NCI-H146 (cell line): ENCODE measurements at regions not wholly inside any gene's neighbourhood (a gene's known extent, or its start where the extent isn't known, plus 50 kb on each side); places are given as distances from the start of the nearest gene placed in this dataset.
"Not testable (repeated sequence)": the region's sequence is repeated elsewhere in the genome, so short reads cannot be mapped to it uniquely, and the experiment has no call there.

Experiments used
- DNase-seq: peaks from one replicate; lab custom pipeline; 2025; lab: John Stamatoyannopoulos, UW

DNA sequence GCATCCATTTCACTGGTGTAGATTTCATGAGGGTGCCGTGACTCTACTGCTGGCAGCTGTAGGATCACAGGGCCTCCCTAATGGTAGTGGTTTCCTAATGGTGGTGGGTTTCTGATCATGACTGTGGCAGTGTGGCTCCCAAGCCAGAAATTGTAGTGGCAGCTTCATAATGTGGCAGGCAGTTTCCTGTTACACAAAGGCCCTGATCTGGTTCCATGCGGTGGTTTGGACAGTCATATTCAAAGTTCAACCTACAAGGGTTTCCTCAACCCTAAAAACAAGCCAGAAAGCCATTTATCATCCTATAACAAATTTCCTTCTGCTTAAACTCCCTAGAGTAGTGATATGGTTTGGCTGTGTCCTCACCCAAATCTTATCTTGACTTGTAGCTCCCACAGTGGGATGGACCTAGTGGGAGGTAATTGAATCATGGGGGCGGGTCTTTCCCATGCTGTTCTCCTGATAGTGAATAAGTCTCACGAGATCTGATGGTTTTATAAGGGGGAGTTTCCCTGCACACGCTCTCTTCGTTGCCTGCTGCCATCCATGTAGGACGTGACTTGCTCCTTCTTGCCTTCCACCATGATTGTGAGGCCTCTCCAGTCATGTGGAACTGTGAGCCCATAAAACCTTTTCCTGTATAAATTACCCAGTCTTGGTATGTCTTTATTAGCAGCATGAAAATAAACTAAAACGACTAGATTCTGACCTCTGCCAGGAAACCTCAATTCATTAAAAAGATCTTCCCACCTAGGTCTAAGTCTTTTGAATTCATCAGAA lies 257.1 kb downstream of the EFCAB11 start:
- DNase-seq = no peak

DNA sequence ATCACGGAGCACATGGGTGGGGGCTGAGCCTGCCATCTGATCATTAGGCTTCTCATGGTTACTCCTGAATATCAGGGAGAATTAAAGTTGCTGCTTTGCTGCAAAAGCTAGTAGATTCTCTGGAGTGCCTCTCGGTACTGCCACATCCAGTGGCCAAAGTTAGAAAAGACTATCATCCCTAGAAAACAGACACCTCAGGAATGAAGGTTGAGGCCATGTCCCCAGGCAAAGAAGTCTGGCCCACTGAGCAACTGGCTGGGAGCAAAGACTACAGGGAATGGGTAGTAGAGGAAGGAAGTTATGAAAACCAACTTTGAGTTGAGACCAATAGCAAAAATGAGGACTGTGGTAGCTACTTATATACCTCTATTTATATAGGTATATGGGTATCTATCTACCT lies 258.7 kb downstream of the EFCAB11 start:
- no peak for DNase-seq

DNA sequence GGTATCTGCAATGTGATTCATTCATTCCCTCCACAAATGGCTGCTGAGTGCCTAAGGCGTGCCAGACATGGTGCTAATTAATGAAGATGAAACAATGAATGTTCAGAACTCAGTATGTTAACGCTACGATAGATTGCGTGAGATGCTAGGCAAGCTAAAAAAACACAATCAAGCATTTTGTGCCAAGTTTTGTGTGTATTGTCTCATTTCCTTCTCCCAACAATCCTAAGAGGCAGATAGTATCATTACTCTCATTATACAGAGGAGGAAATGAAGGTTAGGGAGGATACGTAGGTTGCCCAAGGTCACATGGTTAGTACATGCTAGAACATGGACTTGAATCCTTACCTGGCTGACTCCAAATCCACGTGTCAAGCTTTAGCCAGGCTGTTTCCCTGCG lies 264.4 kb downstream of the EFCAB11 start:
- DNase-seq = no peak

DNA sequence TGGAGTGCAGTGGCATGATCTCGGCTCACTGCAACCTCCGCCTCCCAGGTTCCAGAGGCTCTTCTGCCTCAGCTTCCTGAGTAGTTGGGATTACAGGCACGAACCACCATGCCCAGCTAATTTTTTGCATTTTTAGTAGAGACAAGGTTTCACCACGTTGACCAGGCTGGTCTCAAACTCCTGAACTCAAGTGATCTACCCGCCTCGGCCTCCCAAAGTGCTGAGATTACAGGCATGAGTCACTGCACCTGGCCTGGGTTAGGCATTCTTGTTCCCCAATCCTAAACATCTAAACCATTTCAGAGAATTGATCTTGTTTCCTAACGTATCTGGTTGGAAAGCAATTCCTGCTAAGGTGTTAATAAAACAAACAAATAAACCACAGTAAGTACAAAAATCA lies 264.8 kb downstream of the EFCAB11 start:
- DNase-seq = not testable (repeated sequence)

DNA sequence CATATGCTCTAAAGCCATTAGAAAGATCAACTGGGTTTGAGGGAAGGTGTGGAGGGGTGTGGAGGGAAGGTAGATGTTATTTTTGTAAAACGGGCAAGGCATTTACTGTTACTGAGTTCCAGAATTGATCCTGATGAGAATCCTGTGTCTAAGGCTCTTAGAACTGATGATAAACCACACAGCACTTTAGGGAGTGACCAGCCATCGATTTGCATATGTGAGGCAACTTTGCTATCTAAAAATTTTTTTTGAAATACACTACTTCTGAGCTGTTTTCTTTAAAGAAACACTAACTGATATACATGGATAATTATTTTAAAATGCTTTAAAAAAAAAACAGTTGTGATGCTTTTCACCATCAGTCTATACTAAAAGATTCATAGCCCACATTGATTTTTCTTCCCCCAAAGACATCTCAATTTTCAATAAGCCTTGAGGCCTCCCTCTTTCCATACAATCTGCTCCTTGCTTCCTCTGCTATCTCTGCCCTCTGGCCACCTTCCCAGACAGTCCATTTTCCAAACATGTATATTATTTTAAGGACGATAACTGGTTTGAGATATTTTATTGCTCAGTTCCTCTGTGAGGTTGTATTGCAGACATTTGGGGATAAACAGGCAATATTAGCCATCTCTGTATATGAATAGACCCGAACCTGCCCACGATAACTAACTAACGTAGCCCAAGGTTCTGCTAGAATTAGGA lies 265.9 kb downstream of the EFCAB11 start:
- no peak for DNase-seq

DNA sequence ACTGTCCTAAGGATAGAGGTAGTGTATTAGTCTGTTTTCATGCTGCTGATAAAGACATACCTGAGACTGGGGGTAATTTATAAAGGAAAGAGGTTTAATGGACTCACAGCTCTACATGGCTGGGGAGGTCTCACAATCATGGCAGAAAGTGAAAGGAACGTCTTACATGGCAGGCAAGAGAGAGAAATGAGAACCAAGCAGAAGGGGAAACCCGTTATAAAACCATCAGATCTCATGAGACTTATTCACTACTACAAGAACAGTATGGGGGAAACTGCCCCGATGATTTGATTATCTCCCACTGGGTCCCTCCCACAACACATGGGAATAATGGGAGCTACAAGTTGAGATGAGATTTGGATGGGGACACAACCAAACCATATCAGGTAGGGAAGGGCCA lies 267.4 kb downstream of the EFCAB11 start:
- not testable (repeated sequence) for DNase-seq

DNA sequence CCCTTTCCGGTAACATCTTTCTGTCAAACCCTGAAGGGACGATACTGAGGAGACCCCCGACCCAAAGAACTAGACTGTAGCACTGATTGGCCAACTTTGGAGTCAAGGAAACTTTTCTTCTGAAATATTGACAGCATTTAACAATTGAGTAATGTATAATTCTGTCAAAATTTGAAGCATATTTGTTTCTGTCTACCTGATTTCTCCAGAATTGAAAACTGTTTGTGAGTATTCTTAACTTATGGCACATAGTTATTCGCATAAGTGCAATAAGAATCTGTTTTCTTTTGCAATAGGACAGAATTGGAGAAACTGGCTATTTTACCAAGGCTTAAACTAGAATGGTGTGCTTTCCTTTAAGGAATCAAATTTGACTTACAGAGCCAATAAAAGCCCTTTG lies 267.1 kb upstream of the FOXN3 start:
- no peak for DNase-seq

DNA sequence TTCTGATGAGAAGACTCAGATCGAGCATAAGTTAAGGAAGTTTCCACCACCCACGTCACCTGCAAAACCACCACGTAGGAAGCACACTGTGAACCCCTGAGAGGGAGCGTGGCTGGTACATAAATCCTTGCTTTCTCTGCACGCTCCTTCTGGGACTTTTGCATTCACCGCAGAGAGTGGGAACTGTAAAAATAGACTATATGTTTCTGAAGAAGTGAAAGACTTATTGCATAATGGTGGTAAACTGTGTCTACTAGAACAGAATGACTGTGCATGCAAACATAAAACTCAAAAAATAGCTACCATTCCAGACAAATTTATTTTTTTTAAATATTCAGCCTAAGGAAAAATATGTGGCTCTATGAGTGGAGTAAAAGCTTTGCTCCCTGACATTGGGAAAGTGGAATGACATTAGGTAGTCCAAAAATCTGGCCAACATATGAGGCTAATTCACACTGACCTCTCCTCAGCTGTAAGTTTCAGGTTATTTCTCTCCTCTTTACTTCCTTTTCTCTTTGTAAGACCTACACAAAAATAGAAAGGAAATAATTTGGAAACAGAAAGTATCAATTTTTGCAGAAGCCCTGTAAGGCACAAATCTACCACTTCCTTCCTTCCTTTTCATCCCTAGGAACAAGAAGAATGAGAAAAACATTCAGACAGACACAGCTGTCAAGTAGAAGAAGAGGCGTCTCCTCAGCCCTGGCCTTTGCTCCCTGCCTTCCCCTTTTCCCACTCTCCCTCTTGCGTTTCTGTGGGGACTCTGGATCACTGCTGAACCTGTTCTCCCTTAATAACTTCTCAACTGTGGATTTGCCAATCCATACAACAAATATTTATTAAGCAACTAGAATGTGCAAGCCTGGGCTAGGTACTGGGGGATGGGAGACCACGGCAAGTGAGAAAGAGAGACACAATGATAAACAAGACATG lies 264.3 kb upstream of the FOXN3 start:
- DNase-seq = no peak

DNA sequence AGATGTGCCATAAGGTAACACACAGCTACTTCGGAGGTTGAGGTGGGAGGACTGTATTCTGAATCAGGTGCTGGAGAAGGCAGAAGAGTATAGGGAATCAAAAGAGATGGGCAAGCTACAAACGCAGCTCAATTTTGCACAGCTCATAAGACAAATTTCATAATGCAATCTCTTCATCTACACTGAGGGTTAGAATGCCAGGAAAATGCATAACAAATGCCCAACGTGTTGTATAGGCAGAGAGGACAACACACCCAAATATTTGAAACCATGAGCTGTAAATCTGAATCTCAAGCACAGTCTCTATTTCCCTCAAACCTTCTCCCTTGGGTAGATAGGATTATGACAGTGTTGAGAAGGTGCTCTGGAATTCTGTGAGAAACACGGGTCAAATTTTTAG lies 263.1 kb upstream of the FOXN3 start:
- no peak for DNase-seq

DNA sequence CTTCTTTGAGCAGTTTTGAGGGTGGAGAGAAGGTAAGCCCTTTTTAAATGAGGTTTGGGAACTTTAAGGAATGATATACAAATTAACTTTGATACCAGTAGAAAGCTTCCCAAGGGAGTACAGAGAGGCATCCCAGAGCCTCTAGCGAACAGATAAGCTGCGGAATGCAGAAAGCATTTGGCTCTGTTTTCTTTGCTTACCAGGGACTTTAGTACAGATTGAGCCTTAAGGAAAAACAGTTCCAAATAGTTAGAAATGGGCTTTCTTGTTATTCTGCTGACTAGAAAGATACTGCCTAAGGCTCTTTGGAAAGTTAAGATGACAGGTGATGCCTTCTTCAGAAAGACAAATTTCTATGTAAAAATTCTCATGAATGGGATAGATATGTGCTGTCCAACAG lies 261.7 kb upstream of the FOXN3 start:
- DNase-seq = no peak

DNA sequence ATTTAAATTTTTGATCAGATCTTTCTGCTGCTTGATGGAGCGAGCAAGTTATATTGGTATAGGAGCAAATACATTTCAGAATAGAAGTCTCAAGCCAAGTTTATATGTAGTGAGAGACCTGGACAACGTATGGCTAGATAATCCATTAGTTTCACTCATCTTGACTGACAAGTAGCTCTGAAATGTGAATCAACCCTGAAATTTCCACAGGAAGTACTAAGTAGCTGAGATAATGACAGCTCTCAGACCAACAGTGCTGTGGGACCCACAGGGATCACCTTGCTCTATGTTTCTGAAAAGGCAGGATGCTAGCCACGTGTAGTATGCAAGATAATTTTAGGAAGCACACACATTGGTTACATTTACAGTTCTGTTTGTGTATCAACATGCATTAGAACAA lies 258.6 kb upstream of the FOXN3 start:
- DNase-seq = no peak

DNA sequence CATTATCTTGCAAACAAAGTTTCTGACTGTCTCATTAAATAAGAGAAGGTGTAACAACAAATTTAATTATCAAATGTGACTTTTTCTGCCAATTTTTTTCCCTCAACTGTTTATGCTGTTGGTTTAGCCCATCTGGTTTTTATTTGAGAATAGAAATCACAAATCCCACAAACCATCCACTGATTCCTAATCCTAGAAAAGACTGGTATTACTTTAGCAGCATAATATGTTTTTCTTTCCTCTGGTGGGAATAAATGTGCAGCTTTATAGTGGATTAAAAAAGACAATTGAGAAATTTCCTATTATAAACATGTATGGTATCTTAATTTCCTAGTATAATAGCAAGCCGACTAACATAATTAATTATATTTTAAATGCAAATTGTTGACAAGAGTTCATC lies 257.9 kb upstream of the FOXN3 start:
- no peak for DNase-seq

DNA sequence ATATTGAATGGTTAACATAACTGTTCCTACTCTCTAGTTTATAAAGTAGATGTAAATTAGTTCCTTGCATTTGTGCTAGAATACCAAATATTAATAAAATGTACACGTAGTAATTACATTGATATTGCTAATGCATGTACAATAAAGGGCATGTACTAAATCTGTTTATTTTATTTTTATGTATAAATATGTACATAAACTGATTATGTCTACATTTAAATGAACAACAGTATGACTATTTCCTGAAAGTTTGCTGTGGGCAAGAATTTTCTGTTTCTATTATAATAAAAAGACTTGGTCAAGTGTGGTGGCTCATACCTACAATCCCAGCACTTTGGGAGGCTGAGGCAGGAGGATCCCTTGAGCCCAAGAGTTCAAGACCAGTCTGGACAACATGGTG lies 257.2 kb upstream of the FOXN3 start:
- DNase-seq = no peak

DNA sequence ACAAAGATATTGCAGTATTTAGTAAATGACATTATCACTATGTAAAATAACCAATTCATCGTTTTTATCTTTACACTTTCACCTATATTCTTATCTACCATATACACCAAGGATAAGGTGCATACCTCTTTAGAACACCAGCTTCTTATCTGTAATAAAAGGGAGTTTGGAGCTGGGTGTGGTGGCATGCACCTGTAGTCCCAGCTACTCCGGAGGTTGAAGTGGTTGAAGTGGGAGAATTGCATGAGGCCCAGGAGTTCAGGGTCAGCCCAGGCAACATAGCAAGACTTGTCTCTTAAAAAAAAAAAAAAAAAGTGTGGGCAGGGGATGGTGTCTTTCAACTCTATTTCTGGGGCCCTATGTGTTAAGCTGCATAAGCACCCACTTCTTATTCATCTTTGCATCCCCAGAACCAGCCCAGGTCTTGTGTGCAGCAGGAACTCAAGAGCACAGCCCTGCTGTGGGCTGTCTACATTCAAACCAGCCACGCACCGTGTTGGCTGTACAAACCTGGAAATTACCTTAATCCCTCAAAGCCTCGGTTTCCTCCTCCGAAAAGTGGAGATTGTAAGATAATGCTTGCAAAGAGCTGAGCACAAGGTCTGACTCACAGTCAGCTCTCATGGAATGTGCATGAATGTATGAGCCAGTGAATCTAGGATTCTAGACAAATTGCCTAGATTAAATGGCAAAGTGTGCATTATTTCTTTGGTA lies 256.6 kb upstream of the FOXN3 start:
- no peak for DNase-seq

DNA sequence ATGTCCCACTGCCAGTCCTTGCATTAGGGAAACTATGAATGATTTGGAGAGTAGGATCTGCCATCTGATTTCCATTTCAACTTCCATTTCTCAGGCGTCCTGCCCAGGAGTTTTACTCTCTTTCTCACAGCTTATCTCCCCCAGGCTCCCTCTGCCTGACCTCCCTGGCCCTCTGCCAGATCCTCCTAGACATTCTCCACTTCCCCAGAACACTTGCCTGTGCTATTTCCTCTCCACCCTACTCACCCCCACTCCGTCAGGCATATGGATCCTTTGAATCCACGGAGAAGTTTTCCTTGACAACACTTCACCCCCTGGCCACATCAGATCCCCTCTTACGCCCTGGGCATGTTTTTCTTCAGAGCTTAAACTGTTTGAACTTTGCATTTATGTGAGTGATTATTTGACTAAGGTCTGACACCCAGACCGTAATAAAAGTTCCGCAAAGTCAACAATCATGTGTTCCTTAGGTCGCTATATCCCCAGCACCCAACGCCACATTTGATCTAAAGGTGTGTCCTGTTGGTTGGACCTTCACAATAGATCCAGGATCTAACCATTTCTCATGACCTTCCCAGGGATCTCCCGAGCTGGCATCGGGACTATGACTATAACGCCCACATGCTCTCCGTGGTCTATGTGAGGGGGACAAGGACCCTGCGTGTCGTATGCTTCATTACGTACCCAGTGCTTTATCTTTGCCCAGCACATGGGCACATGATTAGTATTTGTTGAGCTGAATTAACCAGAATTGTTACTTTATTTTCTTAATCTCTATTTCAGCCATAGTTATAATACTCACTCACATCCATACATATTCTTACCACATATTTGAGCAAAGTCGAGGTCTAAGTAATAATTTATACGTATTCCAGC lies 255.8 kb upstream of the FOXN3 start:
- DNase-seq = no peak

DNA sequence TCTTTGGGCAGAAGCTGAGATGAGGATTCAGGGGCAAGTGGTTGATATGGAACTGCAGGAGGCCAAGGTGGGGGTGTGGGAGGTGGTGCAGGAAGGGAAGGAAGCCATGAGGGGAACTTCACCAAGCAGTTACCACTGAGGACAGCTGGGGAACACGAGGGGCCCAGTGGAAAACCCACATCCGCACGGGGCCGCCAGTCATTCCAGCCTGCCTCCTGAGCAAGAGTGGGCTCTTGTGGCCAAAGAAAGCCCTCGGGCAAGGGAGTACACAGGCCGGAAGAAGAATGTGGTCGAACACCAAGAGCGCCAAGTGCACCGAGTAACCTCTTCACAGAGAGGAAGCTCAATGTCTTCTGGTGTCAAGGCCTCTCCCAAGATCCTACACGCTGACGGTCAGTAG lies 252.2 kb upstream of the FOXN3 start:
- no peak for DNase-seq

DNA sequence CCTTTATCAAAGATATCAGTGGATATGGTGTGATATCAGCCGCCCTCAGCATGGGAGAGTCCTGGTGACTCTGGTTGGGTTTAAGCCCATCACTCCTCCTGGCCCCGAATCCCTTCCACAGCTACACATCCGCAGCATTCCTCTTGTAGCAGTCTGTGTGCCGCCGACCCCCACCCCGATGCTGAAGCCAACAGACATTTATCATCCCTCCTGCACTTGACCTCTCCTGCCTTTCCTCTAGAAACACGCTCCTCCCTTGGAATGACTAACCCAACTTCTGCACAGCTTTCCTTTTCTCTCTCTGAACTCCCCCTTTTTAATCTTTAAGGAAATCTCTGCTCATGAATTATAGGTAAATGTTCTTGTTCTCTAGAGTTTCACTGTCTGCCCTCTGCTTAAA lies 250.9 kb upstream of the FOXN3 start:
- no peak for DNase-seq

DNA sequence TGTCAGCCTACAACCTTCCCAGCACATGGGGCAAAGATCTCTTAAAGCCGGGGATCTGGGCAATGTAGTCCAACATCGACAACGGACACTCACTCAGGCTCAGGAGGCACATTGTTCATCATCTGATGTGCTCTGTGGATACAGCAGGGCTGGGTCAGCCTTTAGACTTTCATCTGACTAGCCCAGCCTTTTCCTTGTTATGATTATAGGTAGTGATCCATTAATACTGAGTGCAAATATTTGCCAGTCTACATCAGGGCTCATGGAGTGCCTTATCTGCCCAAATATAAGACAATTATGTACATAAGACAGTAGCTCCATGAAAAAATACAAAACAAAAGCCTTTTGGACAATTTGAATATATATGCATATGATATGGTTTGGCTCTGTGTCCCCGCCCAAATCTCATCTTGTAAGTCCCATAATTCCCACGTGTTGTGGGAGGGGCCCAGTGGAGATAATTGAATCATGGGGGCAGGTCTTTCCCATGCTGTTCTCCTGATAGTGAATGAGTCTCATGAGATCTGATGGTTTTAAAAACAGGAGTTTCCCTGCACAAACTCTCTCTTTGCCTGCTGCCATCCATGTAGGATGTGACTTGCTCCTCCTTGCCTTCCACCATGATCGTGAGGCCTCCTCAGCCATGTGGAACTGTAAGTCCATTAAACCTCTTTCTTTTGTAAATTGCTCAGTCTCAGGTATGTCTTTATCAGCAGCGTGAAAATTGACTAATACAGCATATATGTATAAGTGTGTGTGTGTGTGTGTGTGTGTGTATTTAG lies 248.5 kb upstream of the FOXN3 start:
- not testable (repeated sequence) for DNase-seq

DNA sequence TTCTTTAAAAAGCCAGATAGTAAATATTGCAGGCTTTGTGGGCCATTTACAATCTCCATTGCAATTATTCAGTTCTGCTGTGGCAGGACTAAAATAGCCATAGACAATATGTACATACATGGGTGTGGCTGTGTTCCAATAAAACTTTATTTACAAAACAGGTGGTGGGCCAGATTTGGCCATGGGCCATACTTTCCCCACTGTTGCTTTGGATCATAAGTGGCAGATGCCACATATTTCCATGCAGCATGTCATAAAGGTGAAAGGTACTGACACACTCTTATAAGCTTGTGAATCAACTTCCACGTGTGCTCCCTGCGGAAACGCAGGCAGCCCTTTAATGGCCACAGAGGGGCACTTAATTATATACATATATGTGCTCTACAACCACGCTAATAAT lies 244.4 kb upstream of the FOXN3 start:
- DNase-seq = no peak

DNA sequence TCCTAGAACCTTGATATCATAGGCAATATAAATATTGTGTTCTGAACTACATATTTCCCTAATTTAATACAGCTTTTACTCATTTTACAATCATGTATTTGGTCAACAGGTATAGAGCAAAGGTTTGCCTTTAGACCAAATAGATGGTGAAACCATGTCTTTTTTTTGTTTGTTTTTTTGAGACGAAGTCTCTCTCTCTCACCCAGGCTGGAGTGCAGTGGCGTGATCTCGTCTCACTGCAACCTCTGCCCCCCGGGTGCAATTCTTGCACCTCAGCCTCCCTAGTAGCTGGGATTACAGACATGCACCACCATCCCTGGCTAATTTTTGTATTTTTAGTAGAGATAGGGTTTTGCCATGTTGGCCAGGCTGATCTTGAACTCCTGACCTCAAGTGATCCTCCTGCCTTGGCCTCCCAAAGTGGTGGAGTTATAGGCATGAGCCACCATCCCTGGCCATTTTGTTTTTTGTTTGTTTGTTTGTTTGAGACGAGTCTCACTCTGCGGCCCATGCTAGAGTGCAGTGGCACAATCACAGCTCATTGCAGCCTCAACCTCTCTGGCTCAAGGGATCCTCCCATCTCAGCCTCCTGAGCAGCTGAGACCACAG lies 243.7 kb upstream of the FOXN3 start:
- DNase-seq = not testable (repeated sequence)
